Right renal pelvis (tissue), 4 donors: ENCODE measurements at regions not wholly inside any gene's neighbourhood (a gene's known extent, or its start where the extent isn't known, plus 50 kb on each side); places are given as distances from the start of the nearest gene placed in this dataset.

ENCODE experiments used
- DNase-seq, 4 donors: peaks; one replicate each; pipeline ENCODE4 v3.0.0-alpha.2; 2013; ENCODE audit warnings: low read depth in 4 of 4, low spot score in 3 of 4, missing footprints in 1 of 4

DNA sequence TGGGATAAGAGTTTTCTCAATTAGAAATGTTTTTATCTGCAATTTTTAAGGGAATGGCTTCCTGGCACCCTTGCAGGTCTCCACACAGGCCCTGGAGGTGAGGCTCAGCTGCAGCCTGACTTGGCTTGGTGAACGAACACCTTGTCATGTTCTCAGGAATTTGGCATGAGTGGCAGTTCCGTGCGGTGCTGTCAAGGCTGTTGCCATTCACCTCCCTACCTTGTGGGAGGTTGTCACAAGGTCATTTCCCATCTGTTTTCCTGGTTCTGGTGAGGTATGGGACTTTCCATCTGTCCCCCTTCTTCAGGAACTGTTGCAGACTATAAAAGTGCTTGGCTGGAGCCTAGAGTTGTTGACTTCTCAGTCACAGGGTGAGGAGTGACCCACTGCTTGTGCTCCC is 82.9 kb downstream of the ELOVL4 start:
- DNase-seq: no peak

GRCh38 chr6:79864001-79864400 is 83.4 kb downstream of the ELOVL4 start:
- peak in 1 of 4 donors; percentile 18 for DNase-seq

DNA sequence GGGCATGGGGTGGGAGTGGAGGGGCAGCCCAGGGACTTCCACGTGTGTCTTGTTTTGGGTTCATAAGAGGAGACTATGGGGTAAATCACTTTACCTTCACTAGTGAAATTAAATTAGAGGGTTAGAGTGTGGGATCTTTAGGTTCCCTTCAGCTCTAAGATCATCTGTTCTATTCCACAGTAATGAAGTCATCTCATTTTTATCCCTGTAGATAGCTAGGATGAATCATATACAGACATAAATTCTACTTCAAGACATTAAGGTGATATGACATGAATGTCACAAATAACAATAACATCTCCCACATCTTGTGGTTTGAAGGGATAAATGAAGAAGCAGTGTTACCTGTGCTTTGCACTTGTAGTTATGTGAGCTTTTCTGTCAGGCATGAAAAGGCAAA is 83.8 kb downstream of the ELOVL4 start:
- DNase-seq: no peak

DNA sequence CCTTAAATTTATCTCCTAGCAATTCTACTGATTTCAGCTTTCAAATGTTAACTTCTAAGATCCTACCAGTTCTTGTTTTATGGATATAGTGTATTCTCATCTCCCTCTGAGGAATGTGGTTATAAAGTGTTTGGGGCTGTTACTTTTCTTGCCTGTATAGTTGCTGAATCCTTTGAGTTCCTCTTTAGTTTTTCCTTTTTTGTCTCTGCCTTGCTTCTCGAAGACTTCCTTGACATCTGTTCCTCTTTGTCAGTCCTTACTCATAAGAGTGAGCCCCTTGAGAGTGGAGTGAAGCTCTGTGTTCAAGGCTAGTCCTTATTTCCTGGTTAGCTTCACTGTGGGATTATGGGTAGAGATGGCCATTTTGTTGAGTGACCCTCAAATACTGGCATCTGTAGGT is 84.6 kb downstream of the ELOVL4 start:
- no peak for DNase-seq

- no peak for DNase-seq
Observed at GRCh38 chr6:79862126-79862525, 85.2 kb downstream of the ELOVL4 start.

- no peak for DNase-seq
Observed at GRCh38 chr6:79861023-79861422, 86.3 kb downstream of the ELOVL4 start.

- DNase-seq: no peak
Observed at GRCh38 chr6:79847426-79847825, 99.9 kb downstream of the ELOVL4 start.

DNA sequence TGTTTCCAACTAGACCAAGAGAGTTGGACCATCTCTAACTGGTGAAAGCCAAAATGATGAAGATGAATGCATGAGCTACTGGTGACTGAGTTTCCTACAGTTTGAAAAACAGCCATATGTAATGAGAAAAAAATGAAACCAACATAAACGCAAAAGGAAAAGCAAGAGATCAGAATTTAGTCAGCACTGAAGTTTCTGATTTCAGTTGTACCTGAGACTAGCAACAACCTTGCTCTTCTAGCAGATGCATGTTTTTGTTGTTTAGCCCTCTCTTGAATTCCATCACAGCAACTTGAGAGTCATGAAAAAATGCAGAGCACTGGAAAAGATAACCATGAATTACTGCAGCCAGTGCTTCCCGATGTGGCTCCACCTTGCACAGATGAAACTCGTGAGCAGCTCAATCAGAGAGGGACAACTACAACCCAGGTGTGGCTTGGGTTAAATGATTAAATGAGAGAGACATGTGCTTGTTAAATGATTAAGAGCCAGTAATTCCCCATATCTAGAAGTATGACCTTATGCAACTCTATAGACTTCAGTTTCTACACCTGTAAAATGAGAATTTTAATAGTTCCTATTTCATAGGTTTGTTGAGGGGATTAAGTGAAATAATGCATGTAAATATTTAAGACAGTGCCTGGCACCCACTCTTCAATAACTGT is 104.8 kb downstream of the ELOVL4 start:
- no peak for DNase-seq

- DNase-seq: no peak
Observed at GRCh38 chr6:79841577-79842375, 105.6 kb downstream of the ELOVL4 start.

GRCh38 chr6:79838851-79839250 is 108.5 kb downstream of the ELOVL4 start:
- no peak for DNase-seq

- no peak for DNase-seq
Observed at GRCh38 chr6:79833964-79834284, 113.4 kb downstream of the ELOVL4 start.

DNA sequence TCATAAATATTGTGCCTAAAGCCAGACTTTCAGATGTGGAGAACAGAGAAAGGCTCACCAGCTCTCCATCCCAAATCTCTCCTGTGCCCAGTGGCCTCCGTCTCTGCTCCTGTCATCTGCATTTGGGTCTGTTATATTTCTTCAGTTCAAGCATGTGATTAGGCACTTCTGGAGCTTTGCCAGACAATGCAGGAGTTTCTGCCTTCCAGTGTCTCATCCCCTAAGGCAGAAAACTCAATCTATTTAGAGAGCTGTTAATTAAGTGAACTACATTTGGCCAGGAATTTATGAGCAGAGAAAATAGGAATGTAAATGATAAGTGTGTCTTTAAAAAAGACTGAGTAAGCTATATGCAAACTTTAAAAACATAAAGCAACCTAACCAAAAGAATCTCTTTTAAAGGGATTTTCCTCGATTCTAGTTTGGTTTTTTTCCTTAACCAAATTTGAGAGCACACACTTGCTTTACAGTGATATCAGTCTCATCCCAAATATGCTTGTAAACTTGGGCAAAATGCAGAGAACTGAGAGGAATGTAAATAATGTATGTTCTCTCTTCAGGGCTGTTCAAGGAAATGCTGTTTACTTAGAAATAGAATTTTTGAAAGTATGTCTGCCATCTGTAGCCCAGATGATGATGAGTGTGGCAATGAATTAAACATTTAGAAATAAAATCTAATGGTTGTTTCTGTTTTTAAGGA is 113.9 kb downstream of the ELOVL4 start:
- DNase-seq: no peak

- DNase-seq: no peak
Observed at GRCh38 chr6:79832723-79833122, 114.6 kb downstream of the ELOVL4 start.

DNA sequence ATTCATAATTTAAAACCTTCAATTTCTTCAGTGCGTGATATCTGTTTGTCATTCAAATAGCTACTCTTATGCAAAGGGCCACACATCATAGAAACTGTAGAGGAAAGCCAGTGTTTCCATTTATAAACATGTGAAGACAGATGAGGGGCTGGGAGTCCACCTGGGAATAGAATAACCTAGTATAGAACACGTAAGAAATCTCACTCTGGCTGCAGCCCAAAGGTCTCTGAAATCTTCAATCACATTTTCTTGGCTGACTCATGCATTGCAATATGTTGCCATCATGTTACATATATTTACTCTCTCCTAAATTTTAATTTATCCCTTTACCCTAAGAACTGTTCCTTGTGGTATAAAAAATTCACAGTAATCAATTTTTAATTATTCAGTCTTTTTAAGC is 123.2 kb downstream of the ELOVL4 start:
- no peak for DNase-seq

GRCh38 chr6:79821859-79822258 is 125.5 kb downstream of the ELOVL4 start:
- no peak for DNase-seq

GRCh38 chr6:79818471-79818870 is 128.9 kb downstream of the ELOVL4 start:
- no peak for DNase-seq

GRCh38 chr6:79814940-79815339 is 132.4 kb downstream of the ELOVL4 start:
- no peak for DNase-seq

DNA sequence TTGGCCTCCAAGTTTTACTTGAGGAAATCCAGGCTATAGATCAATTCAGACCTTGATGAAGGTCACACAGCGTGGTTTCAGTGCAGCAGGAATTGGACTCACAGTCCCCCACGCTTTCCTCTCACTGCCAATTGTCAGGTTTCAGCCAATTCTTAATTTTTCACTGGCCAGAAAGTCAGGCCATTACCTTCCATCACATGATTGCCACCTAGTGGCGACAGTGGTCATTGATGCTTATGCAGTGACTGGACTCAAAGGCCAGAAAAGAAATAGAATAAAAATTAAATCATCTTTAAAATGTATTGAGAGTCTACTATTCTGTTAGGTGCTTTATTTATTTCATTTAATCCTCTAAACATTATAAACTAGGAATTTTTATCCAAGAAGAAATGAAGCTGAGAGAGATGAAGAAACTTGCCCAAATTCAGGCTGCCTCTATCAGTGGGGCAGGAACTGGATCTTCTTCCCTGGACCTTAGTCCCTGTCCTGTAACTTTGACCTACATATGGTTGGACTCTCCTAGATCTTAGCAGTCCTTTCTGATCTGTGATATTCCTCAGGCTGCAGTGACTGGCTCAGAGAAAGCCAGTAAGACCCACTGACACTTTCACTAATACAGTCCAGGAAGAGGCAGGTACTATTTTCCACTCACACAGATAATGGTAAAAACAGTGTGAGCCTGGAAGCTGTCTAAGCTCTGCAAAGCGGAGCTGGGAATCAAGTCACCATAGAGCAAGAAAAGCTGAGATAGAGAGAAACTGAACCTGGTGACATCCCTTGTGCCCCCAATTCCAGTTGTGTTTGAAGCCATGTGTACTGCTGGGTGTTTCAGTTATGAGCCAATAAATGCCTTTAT is 133.3 kb downstream of the ELOVL4 start:
- peak; percentile 31 to 61 (median 45) for DNase-seq

GRCh38 chr6:79813143-79813850 is 134.1 kb downstream of the ELOVL4 start:
- DNase-seq: no peak

GRCh38 chr6:79812195-79812594 is 135.2 kb downstream of the ELOVL4 start:
- DNase-seq: no peak
